Ovary (tissue), 7 donors: ENCODE measurements at regions not wholly inside any gene's neighbourhood (a gene's known extent, or its start where the extent isn't known, plus 50 kb on each side); places are given as distances from the start of the nearest gene placed in this dataset.

Source experiments
- DNase-seq, 5 donors: peaks; one replicate each; pipeline ENCODE4 v3.0.0-alpha.2; 2019 to 2020
- H3K27ac ChIP-seq, 2 donors: fragments of 200-600 bp; one replicate each; pipeline versions ENCODE4 v1.5.1 to v1.8.0; 2019 to 2022
- H3K27me3 ChIP-seq: fragments of 200-600 bp; one replicate; pipeline ENCODE4 v1.8.0; 2022
- H3K36me3 ChIP-seq: fragments of 200-600 bp; sonication (generic); one replicate; pipeline ENCODE4 v1.5.1; 2019
- H3K4me1 ChIP-seq: one replicate; pipeline ENCODE4 v1.8.1; 2013; ENCODE audit warnings: mild to moderate bottlenecking, moderate library complexity; ENCODE audit not compliant: insufficient read depth
- H3K4me3 ChIP-seq: fragments of 200-600 bp; sonication (generic); one replicate; pipeline ENCODE4 v1.5.1; 2017
- H3K9me3 ChIP-seq, 2 donors: fragments of 200-600 bp in 1 of 2; sonication (generic) in 1 of 2; one replicate each; pipeline versions ENCODE4 v1.5.1 to v1.8.1; 2013 to 2019; ENCODE audit warnings: mild to moderate bottlenecking in 1 of 2, moderate library complexity in 1 of 2
- EP300 ChIP-seq: sonication (generic); formaldehyde crosslinking; IDR thresholded peaks from one replicate; pipeline ENCODE4 v1.6.1; 2017; ENCODE audit warnings: antibody characterized with exemption
- POLR2A ChIP-seq: fragments of 450-650 bp; IDR thresholded peaks from one replicate; pipeline ENCODE4 v1.6.1; 2017; ENCODE audit warnings: antibody characterized with exemption, mild to moderate bottlenecking, moderate library complexity
- WGBS, 3 donors: extraction: QIAGEN DNeasy Blood & Tissue Kit in 1 of 3; methylation state at CpG; one replicate each; pipeline versions ENCODE4 v1.1.5 to v1.1.7; 2013 to 2017; 5-methylcytosine and 5-hydroxymethylcytosine counted together
- intact Hi-C, 4 donors: fragments of 100-400 bp; cut with DNase I; formaldehyde crosslinking; loops; one replicate each; pipeline versions ENCODE4 v1.11.0 to v1.15.1; 2022 to 2023
- TF ChIP-seq, protein P1 (sequence below), 3 donors: fragments of 450-650 bp in 2 of 3; fragments of 200-600 bp in 1 of 3; IDR thresholded peaks; one replicate each; pipeline versions ENCODE4 v1.5.1 to v1.8.0; 2016 to 2022; ENCODE audit warnings: antibody characterized with exemption in 3 of 3, mild to moderate bottlenecking in 1 of 3
- donor health status: DM: no; HTN: no; CAD: no; lungs with moderate emphysema.
- donor health status: DM: no; HTN: no; CAD: no.
- donor health status: Bipolar disorder and iron deficiency.
- donor health status: DM: no; HTN: no; CAD: no.
- donor health status: DM: yes; HTN: yes; CAD: no.

- 81 to 94% (median 89%) methylated on average over 3 of the region's 3 CpGs for WGBS, 3 donors
Observed at GRCh38 chr5:99000221-99000620, 71.4 kb upstream of the CHD1 start.

GRCh38 chr5:98999631-99000030, 70.8 kb upstream of the CHD1 start:
- H3K4me3 ChIP-seq, result no peak overlapping the region
- H3K4me1 ChIP-seq, result no peaks in the 10 kb centered on the region
- H3K27ac ChIP-seq, result no peak overlapping the region
- H3K27me3 ChIP-seq, result no peaks in the 10 kb centered on the region
- no peaks in the 10 kb centered on the region for H3K9me3 ChIP-seq
- WGBS, 3 donors, result 83 to 92% (median 85%) methylated on average over 4 of the region's 4 CpGs
- no peaks in the 10 kb centered on the region for H3K36me3 ChIP-seq
- TF ChIP-seq, protein P1, sequence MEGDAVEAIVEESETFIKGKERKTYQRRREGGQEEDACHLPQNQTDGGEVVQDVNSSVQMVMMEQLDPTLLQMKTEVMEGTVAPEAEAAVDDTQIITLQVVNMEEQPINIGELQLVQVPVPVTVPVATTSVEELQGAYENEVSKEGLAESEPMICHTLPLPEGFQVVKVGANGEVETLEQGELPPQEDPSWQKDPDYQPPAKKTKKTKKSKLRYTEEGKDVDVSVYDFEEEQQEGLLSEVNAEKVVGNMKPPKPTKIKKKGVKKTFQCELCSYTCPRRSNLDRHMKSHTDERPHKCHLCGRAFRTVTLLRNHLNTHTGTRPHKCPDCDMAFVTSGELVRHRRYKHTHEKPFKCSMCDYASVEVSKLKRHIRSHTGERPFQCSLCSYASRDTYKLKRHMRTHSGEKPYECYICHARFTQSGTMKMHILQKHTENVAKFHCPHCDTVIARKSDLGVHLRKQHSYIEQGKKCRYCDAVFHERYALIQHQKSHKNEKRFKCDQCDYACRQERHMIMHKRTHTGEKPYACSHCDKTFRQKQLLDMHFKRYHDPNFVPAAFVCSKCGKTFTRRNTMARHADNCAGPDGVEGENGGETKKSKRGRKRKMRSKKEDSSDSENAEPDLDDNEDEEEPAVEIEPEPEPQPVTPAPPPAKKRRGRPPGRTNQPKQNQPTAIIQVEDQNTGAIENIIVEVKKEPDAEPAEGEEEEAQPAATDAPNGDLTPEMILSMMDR (IDR thresholded peaks at IDR 0.05), result no peak
- TF ChIP-seq POLR2A (no peak), EP300 (no peak)
- intact Hi-C loops, result no loop called here
- no peak for DNase-seq

More at GRCh38 chr5:99000221-99000620, 71.4 kb upstream of the CHD1 start:
- intact Hi-C loops, result no loop called here
- Histone ChIP-seq H3K4me3 (no peak overlapping the region), H3K4me1 (no peaks in the 10 kb centered on the region), H3K36me3 (no peaks in the 10 kb centered on the region), H3K9me3 (no peaks in the 10 kb centered on the region), H3K27me3 (no peaks in the 10 kb centered on the region), H3K27ac (no peak overlapping the region)
- TF ChIP-seq, protein P1 (IDR thresholded peaks at IDR 0.05), result no peak
- no peak for TF ChIP-seq POLR2A
- no peak for TF ChIP-seq EP300
- no peak for DNase-seq

GRCh38 chr5:98997000-98997399, 68.2 kb upstream of the CHD1 start:
- H3K4me3 ChIP-seq, result no peak overlapping the region
- H3K9me3 ChIP-seq, result no peaks in the 10 kb centered on the region
- intact Hi-C loops, result no loop called here
- H3K4me1 ChIP-seq, result no peaks in the 10 kb centered on the region
- DNase-seq, result no peak
- H3K27ac ChIP-seq, result no peak overlapping the region
- 83 to 84% (median 84%) methylated on average over 5 of the region's 5 CpGs for WGBS, 3 donors
- H3K36me3 ChIP-seq, result no peaks in the 10 kb centered on the region
- H3K27me3 ChIP-seq, result no peaks in the 10 kb centered on the region
- TF ChIP-seq POLR2A, result no peak
- no peak for TF ChIP-seq EP300
- TF ChIP-seq, protein P1 (IDR thresholded peaks at IDR 0.05), result no peak

GRCh38 chr5:98994611-98995010, 65.8 kb upstream of the CHD1 start:
- 56 to 65% (median 58%) methylated on average over 4 of the region's 4 CpGs for WGBS, 3 donors

More at GRCh38 chr5:98994611-98995010, 65.8 kb upstream of the CHD1 start:
- intact Hi-C loops, result no loop called here
- DNase-seq, result no peak
- Histone ChIP-seq H3K9me3 (no peaks in the 10 kb centered on the region), H3K36me3 (no peaks in the 10 kb centered on the region), H3K4me3 (no peak overlapping the region), H3K4me1 (no peaks in the 10 kb centered on the region), H3K27ac (no peak overlapping the region), H3K27me3 (no peaks in the 10 kb centered on the region)
- no peak for TF ChIP-seq EP300
- TF ChIP-seq, protein P1 (IDR thresholded peaks at IDR 0.05), result no peak
- no peak for TF ChIP-seq POLR2A
